ENCODE measurements at regions not wholly inside any gene's neighbourhood (a gene's known extent, or its start where the extent isn't known, plus 50 kb on each side); places are given as distances from the start of the nearest gene placed in this dataset.

GRCh38 chr14:21990116-21990515 lies 316.5 kb upstream of the OR4E1 start:
- H3K4me3 ChIP-seq (ENCODE audit: low read length, poor library complexity, severe bottlenecking), result peak overlapping the region; percentile 26
- no peaks in the 10 kb centered on the region for H3K27me3 ChIP-seq (ENCODE audit: insufficient read depth, low read length, poor library complexity, severe bottlenecking)
- peak overlapping the region; percentile 45 for H3K4me2 ChIP-seq (ENCODE audit: low read depth, low read length, poor library complexity, severe bottlenecking)
- no peaks in the 10 kb centered on the region for H3F3A ChIP-seq (ENCODE audit: low read depth)
- no peaks in the 10 kb centered on the region for H3K36me3 ChIP-seq (ENCODE audit: insufficient read depth, low read length)
- H3K9me2 ChIP-seq (replicated peaks; ENCODE audit: low read depth, low read length), result no peaks in the 10 kb centered on the region
- TF ChIP-seq CTCF (conservative IDR thresholded peaks at IDR 0.05; ENCODE audit: low read length) (peak; percentile 77), EZH2phosphoT487 (IDR thresholded peaks at IDR 0.05; ENCODE audit: borderline replicate concordance) (no peak)
- no peaks in the 10 kb centered on the region for H3K79me2 ChIP-seq (ENCODE audit: insufficient read depth, low read length)
- no peaks in the 10 kb centered on the region for H3K9me3 ChIP-seq (ENCODE audit: insufficient read depth, low read depth, low read length)
- peak overlapping the region; percentile 83 for H2AFZ ChIP-seq (ENCODE audit: low read length)
- H3K4me1 ChIP-seq (ENCODE audit: insufficient read depth, low read length, poor library complexity, severe bottlenecking), result peaks cover 12% of the 10 kb centered on the region
- H3K9ac ChIP-seq (ENCODE audit: low read depth, low read length, poor library complexity, severe bottlenecking), result peak overlapping the region; percentile 26
- no peaks in the 10 kb centered on the region for H4K20me1 ChIP-seq (ENCODE audit: insufficient read depth, low read length, poor library complexity, severe bottlenecking)

- Histone ChIP-seq H3K9ac (ENCODE audit: low read depth, low read length, poor library complexity, severe bottlenecking) (no peak overlapping the region), H2AFZ (ENCODE audit: low read length) (no peak overlapping the region), H3K9me2 (replicated peaks; ENCODE audit: low read depth, low read length) (no peaks in the 10 kb centered on the region), H3F3A (ENCODE audit: low read depth) (no peaks in the 10 kb centered on the region), H4K20me1 (ENCODE audit: insufficient read depth, low read length, poor library complexity, severe bottlenecking) (no peaks in the 10 kb centered on the region), H3K36me3 (ENCODE audit: insufficient read depth, low read length) (no peaks in the 10 kb centered on the region), H3K4me1 (ENCODE audit: insufficient read depth, low read length, poor library complexity, severe bottlenecking) (peaks cover 12% of the 10 kb centered on the region), H3K4me2 (ENCODE audit: low read depth, low read length, poor library complexity, severe bottlenecking) (no peak overlapping the region), H3K27me3 (ENCODE audit: insufficient read depth, low read length, poor library complexity, severe bottlenecking) (no peaks in the 10 kb centered on the region), H3K4me3 (ENCODE audit: low read length, poor library complexity, severe bottlenecking) (no peak overlapping the region), H3K9me3 (ENCODE audit: insufficient read depth, low read depth, low read length) (no peaks in the 10 kb centered on the region), H3K79me2 (ENCODE audit: insufficient read depth, low read length) (no peaks in the 10 kb centered on the region)
- TF ChIP-seq EZH2phosphoT487 (IDR thresholded peaks at IDR 0.05; ENCODE audit: borderline replicate concordance), result no peak
- no peak for TF ChIP-seq CTCF (conservative IDR thresholded peaks at IDR 0.05; ENCODE audit: low read length)
Measured at GRCh38 chr14:21989090-21989489, 315.5 kb upstream of the OR4E1 start.

- Histone ChIP-seq H4K20me1 (ENCODE audit: insufficient read depth, low read length, poor library complexity, severe bottlenecking) (no peaks in the 10 kb centered on the region), H3K4me1 (ENCODE audit: insufficient read depth, low read length, poor library complexity, severe bottlenecking) (peaks cover 12% of the 10 kb centered on the region), H3K9ac (ENCODE audit: low read depth, low read length, poor library complexity, severe bottlenecking) (no peak overlapping the region), H3K4me3 (ENCODE audit: low read length, poor library complexity, severe bottlenecking) (no peak overlapping the region), H3K36me3 (ENCODE audit: insufficient read depth, low read length) (no peaks in the 10 kb centered on the region), H2AFZ (ENCODE audit: low read length) (no peak overlapping the region), H3K79me2 (ENCODE audit: insufficient read depth, low read length) (no peaks in the 10 kb centered on the region), H3K27me3 (ENCODE audit: insufficient read depth, low read length, poor library complexity, severe bottlenecking) (no peaks in the 10 kb centered on the region), H3F3A (ENCODE audit: low read depth) (no peaks in the 10 kb centered on the region), H3K9me2 (replicated peaks; ENCODE audit: low read depth, low read length) (no peaks in the 10 kb centered on the region), H3K4me2 (ENCODE audit: low read depth, low read length, poor library complexity, severe bottlenecking) (no peak overlapping the region), H3K9me3 (ENCODE audit: insufficient read depth, low read depth, low read length) (no peaks in the 10 kb centered on the region)
- TF ChIP-seq CTCF (conservative IDR thresholded peaks at IDR 0.05; ENCODE audit: low read length) (no peak), EZH2phosphoT487 (IDR thresholded peaks at IDR 0.05; ENCODE audit: borderline replicate concordance) (no peak)
Measured at GRCh38 chr14:21988413-21988812, 314.8 kb upstream of the OR4E1 start.

Data from Loucy (cell line).